Suprapubic skin (tissue), 4 donors: ENCODE measurements at regions not wholly inside any gene's neighbourhood (a gene's known extent, or its start where the extent isn't known, plus 50 kb on each side); places are given as distances from the start of the nearest gene placed in this dataset.

Experiments
- CTCF ChIP-seq, 2 donors: fragments of 200-600 bp in 1 of 2; fragments of 450-650 bp in 1 of 2; sonication (generic) in 1 of 2; IDR thresholded peaks; one replicate each; pipeline ENCODE4 v1.5.1; 2016 to 2019; ENCODE audit warnings: antibody characterized with exemption in 2 of 2, mild to moderate bottlenecking in 1 of 2, moderate library complexity in 1 of 2
- EP300 ChIP-seq: sonication (generic); formaldehyde crosslinking; IDR thresholded peaks from one replicate; pipeline ENCODE4 v1.6.1; 2017; ENCODE audit warnings: antibody characterized with exemption
- POLR2A ChIP-seq, 2 donors: fragments of 450-650 bp; IDR thresholded peaks; one replicate each; pipeline ENCODE4 v1.6.1; 2017; ENCODE audit warnings: antibody characterized with exemption in 2 of 2, mild to moderate bottlenecking in 2 of 2, moderate library complexity in 2 of 2
- POLR2AphosphoS5 ChIP-seq, 3 donors: sonication (generic); formaldehyde crosslinking; IDR thresholded peaks; one replicate each; pipeline ENCODE4 v1.6.1; 2017; ENCODE audit warnings: antibody characterized with exemption in 3 of 3

- no peak for TF ChIP-seq POLR2AphosphoS5 (IDR thresholded peaks at IDR 0.05)
- no peak for TF ChIP-seq CTCF (IDR thresholded peaks at IDR 0.05)
- no peak for TF ChIP-seq POLR2A (IDR thresholded peaks at IDR 0.05)
- TF ChIP-seq EP300 = no peak
Observed at GRCh38 chr15:100734586-100734985, 132.2 kb downstream of the ASB7 start.
